GM23338 (cell line): ENCODE measurements at regions not wholly inside any gene's neighbourhood (a gene's known extent, or its start where the extent isn't known, plus 50 kb on each side); places are given as distances from the start of the nearest gene placed in this dataset.

Experiments used
- ATAC-seq: fragments of 200-7000 bp; cut with Tn5 transposase; 3 replicates; pipeline ENCODE4 v1.9.1; 2020
- DNase-seq: peaks from one replicate; pipeline ENCODE4 v3.0.0-alpha.2; 2015; ENCODE audit warnings: low spot score
- H2AFZ ChIP-seq: fragments of 200-600 bp; sonication (generic); 2 replicates; pipeline ENCODE4 v1.8.0; 2016; ENCODE audit warnings: antibody characterized with exemption, mild to moderate bottlenecking, moderate library complexity
- H3F3A ChIP-seq: fragments of 200-600 bp; sonication (generic); replicated peaks from 2 replicates; pipeline ENCODE4 v1.8.0; 2017; ENCODE audit warnings: antibody characterized with exemption, mixed run types, low read depth
- H3K27ac ChIP-seq: fragments of 200-600 bp; sonication (generic); 2 replicates; pipeline ENCODE4 v1.6.1; 2016; ENCODE audit warnings: low read depth
- H3K27me3 ChIP-seq: fragments of 200-600 bp; sonication (generic); 2 replicates; pipeline ENCODE4 v1.8.0; 2016; ENCODE audit warnings: mild to moderate bottlenecking, mixed run types, moderate library complexity; ENCODE audit not compliant: insufficient read depth
- H3K36me3 ChIP-seq: fragments of 200-600 bp; sonication (generic); 2 replicates; pipeline ENCODE4 v1.8.0; 2016; ENCODE audit warnings: mild to moderate bottlenecking; ENCODE audit not compliant: insufficient read depth
- H3K4me1 ChIP-seq: fragments of 200-600 bp; sonication (generic); 2 replicates; pipeline ENCODE4 v1.8.0; 2016; ENCODE audit warnings: mild to moderate bottlenecking, moderate library complexity; ENCODE audit not compliant: insufficient read depth
- H3K4me2 ChIP-seq: fragments of 200-600 bp; sonication (generic); 2 replicates; pipeline ENCODE4 v1.7.1; 2017; ENCODE audit warnings: mixed run types
- H3K4me3 ChIP-seq: fragments of 200-600 bp; sonication (generic); 2 replicates; pipeline ENCODE4 v1.6.1; 2016; ENCODE audit warnings: mixed run types
- H3K79me2 ChIP-seq: fragments of 200-600 bp; sonication (generic); replicated peaks from 2 replicates; pipeline ENCODE4 v1.8.0; 2017; ENCODE audit warnings: mild to moderate bottlenecking; ENCODE audit not compliant: insufficient read depth
- H3K9me2 ChIP-seq: fragments of 200-600 bp; sonication (generic); 2 replicates; pipeline ENCODE4 v1.8.0; 2017; ENCODE audit not compliant: insufficient read depth
- H4K20me1 ChIP-seq: fragments of 200-600 bp; sonication (generic); replicated peaks from 2 replicates; pipeline ENCODE4 v1.8.0; 2017; ENCODE audit warnings: mild to moderate bottlenecking; ENCODE audit not compliant: insufficient read depth
- H3K27ac Mint-ChIP-seq: 2 replicates; pipeline ENCODE4 v1.8.0; 2020; ENCODE audit warnings: inconsistent platforms, mild to moderate bottlenecking, moderate library complexity, mixed read lengths
- H3K27me3 Mint-ChIP-seq: 3 replicates; pipeline ENCODE4 v1.8.0; 2022; ENCODE audit warnings: low read depth, mild to moderate bottlenecking, moderate library complexity, mixed read lengths, inconsistent platforms; ENCODE audit not compliant: insufficient read depth, poor library complexity
- H3K36me3 Mint-ChIP-seq: 3 replicates; pipeline ENCODE4 v1.8.0; 2021; ENCODE audit warnings: low read depth, mild to moderate bottlenecking, inconsistent platforms, moderate library complexity, mixed read lengths
- H3K4me1 Mint-ChIP-seq: 3 replicates; pipeline ENCODE4 v1.8.0; 2020; ENCODE audit warnings: mild to moderate bottlenecking, inconsistent platforms, mixed read lengths
- H3K4me3 Mint-ChIP-seq: 3 replicates; pipeline ENCODE4 v1.8.0; 2021; ENCODE audit warnings: moderate library complexity, mild to moderate bottlenecking, inconsistent platforms, mixed read lengths
- H3K9me3 Mint-ChIP-seq: 3 replicates; pipeline ENCODE4 v1.8.0; 2020; ENCODE audit warnings: moderate library complexity, mild to moderate bottlenecking, inconsistent platforms, mixed read lengths
- CREB1 ChIP-seq: fragments of 250-450 bp; sonication (Bioruptor Pico); IDR thresholded peaks from 2 replicates; pipeline ENCODE4 v1.5.0; 2020; ENCODE audit warnings: low read depth, mild to moderate bottlenecking, moderate library complexity
- EZH2phosphoT487 ChIP-seq: fragments of 200-600 bp; sonication (generic); IDR thresholded peaks from one replicate; pipeline ENCODE4 v1.8.1; 2018; ENCODE audit warnings: antibody characterized with exemption; ENCODE audit not compliant: unreplicated experiment
- JUNB ChIP-seq: IDR thresholded peaks from one replicate; pipeline ENCODE4 v1.6.1; 2016; ENCODE audit warnings: antibody characterized with exemption; ENCODE audit not compliant: unreplicated experiment
- NANOG ChIP-seq: IDR thresholded peaks from 2 replicates; pipeline ENCODE4 v1.6.1; 2016; ENCODE audit warnings: antibody characterized with exemption, borderline replicate concordance
- REST ChIP-seq: IDR thresholded peaks from one replicate; pipeline ENCODE4 v1.6.1; 2018; ENCODE audit warnings: antibody characterized with exemption; ENCODE audit not compliant: unreplicated experiment
- ZNF331 ChIP-seq: fragments of 250-450 bp; sonication (Bioruptor Pico); IDR thresholded peaks from 2 replicates; pipeline ENCODE4 v1.5.0; 2020; ENCODE audit warnings: low read depth, mild to moderate bottlenecking, moderate library complexity
- TF ChIP-seq, protein P1 (sequence below): fragments of 250-450 bp; sonication (Bioruptor Pico); IDR thresholded peaks from 2 replicates; pipeline ENCODE4 v1.5.0; 2020; ENCODE audit warnings: mild to moderate bottlenecking, moderate library complexity

DNA sequence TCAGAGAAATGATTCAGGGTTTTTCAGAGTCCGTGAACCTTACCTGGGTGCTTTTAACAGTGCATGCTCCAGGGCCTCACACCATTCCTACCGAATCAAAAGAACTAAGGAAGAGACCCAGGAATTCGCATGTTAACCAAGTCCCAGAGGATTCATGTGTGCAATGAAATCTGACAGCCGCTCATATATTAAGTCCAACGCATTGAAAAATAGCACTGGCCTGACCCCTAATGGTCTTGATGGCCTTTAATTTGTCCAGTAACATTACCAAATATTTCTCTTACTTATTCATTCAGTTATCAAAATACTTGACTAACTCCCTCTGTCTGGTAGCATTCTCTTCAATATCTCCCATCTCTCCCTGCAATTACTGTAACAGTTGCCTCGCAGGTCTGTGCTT, 55.0 kb upstream of the MARCHF11 start:
- Histone ChIP-seq H3K27me3 (no peaks in the 10 kb centered on the region), H3F3A (no peaks in the 10 kb centered on the region), H4K20me1 (no peaks in the 10 kb centered on the region), H3K4me3 (no peak overlapping the region), H3K4me1 (no peaks in the 10 kb centered on the region), H3K36me3 (no peaks in the 10 kb centered on the region), H3K4me2 (no peak overlapping the region), H2AFZ (no peak overlapping the region), H3K9me2 (no peaks in the 10 kb centered on the region), H3K27ac (no peak overlapping the region), H3K79me2 (no peaks in the 10 kb centered on the region)
- no peak for ATAC-seq
- Mint-ChIP-seq H3K9me3 (0 out of 3 replicates have a peak, but pooled peaks cover 3% of the 10 kb centered on the region), H3K27me3 (peaks cover 2% of the 10 kb centered on the region), H3K4me1 (no peaks in the 10 kb centered on the region; the same call in 2 of the 3 replicates), H3K36me3 (no peaks in the 10 kb centered on the region), H3K27ac (no peak overlapping the region), H3K4me3 (no peak overlapping the region)
- no peak for DNase-seq
- no peak for TF ChIP-seq JUNB
- no peak for TF ChIP-seq ZNF331 (CRISPR knock-in tag)
- no peak for TF ChIP-seq NANOG
- no peak for TF ChIP-seq CREB1 (CRISPR knock-in tag)
- TF ChIP-seq EZH2phosphoT487 = no peak
- TF ChIP-seq, protein P1, sequence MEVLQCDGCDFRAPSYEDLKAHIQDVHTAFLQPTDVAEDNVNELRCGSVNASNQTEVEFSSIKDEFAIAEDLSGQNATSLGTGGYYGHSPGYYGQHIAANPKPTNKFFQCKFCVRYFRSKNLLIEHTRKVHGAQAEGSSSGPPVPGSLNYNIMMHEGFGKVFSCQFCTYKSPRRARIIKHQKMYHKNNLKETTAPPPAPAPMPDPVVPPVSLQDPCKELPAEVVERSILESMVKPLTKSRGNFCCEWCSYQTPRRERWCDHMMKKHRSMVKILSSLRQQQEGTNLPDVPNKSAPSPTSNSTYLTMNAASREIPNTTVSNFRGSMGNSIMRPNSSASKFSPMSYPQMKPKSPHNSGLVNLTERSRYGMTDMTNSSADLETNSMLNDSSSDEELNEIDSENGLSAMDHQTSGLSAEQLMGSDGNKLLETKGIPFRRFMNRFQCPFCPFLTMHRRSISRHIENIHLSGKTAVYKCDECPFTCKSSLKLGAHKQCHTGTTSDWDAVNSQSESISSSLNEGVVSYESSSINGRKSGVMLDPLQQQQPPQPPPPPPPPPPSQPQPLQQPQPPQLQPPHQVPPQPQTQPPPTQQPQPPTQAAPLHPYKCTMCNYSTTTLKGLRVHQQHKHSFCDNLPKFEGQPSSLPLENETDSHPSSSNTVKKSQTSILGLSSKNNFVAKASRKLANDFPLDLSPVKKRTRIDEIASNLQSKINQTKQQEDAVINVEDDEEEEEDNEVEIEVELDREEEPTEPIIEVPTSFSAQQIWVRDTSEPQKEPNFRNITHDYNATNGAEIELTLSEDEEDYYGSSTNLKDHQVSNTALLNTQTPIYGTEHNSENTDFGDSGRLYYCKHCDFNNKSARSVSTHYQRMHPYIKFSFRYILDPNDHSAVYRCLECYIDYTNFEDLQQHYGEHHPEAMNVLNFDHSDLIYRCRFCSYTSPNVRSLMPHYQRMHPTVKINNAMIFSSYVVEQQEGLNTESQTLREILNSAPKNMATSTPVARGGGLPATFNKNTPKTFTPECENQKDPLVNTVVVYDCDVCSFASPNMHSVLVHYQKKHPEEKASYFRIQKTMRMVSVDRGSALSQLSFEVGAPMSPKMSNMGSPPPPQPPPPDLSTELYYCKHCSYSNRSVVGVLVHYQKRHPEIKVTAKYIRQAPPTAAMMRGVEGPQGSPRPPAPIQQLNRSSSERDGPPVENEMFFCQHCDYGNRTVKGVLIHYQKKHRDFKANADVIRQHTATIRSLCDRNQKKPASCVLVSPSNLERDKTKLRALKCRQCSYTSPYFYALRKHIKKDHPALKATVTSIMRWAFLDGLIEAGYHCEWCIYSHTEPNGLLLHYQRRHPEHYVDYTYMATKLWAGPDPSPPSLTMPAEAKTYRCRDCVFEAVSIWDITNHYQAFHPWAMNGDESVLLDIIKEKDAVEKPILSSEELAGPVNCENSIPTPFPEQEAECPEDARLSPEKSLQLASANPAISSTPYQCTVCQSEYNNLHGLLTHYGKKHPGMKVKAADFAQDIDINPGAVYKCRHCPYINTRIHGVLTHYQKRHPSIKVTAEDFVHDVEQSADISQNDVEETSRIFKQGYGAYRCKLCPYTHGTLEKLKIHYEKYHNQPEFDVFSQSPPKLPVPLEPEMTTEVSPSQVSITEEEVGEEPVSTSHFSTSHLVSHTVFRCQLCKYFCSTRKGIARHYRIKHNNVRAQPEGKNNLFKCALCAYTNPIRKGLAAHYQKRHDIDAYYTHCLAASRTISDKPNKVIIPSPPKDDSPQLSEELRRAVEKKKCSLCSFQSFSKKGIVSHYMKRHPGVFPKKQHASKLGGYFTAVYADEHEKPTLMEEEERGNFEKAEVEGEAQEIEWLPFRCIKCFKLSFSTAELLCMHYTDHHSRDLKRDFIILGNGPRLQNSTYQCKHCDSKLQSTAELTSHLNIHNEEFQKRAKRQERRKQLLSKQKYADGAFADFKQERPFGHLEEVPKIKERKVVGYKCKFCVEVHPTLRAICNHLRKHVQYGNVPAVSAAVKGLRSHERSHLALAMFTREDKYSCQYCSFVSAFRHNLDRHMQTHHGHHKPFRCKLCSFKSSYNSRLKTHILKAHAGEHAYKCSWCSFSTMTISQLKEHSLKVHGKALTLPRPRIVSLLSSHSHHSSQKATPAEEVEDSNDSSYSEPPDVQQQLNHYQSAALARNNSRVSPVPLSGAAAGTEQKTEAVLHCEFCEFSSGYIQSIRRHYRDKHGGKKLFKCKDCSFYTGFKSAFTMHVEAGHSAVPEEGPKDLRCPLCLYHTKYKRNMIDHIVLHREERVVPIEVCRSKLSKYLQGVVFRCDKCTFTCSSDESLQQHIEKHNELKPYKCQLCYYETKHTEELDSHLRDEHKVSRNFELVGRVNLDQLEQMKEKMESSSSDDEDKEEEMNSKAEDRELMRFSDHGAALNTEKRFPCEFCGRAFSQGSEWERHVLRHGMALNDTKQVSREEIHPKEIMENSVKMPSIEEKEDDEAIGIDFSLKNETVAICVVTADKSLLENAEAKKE (CRISPR knock-in tag) = no peak
- TF ChIP-seq REST = no peak
